GM18511 (cell line): ENCODE measurements at regions not wholly inside any gene's neighbourhood (a gene's known extent, or its start where the extent isn't known, plus 50 kb on each side); places are given as distances from the start of the nearest gene placed in this dataset.
A peak's percentile ranks its signal among the peaks of the same experiment; 100 is the strongest.
"Not testable (repeated sequence)": the region's sequence is repeated elsewhere in the genome, so short reads cannot be mapped to it uniquely, and the experiment has no call there.

ENCODE experiments used
- ATAC-seq: cut with Tn5 transposase; IDR thresholded peaks from one replicate; pipeline ENCODE4 v1.9.1; 2021; ENCODE audit warnings: mild to moderate bottlenecking, moderate library complexity; ENCODE audit not compliant: unreplicated experiment

DNA sequence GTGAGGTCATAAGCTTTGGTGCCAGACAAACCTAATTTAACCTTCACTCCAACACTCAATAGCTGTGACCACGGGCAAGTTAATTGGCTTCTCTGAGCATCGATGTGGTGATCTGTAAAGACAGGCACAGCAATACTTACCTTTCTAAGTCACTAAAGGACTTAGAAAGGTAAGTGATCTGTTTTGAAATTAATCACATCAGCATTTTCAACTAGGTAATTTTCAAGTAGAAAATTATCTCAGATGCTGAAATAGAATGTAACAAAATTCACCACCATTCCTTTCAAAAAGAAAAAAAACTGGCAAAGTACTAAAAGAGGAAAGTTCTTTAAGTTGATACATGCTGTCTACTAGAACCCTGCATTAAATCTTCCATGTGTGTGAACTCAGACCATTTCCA is 354.5 kb downstream of the ICE1 start:
- ATAC-seq: no peak

DNA sequence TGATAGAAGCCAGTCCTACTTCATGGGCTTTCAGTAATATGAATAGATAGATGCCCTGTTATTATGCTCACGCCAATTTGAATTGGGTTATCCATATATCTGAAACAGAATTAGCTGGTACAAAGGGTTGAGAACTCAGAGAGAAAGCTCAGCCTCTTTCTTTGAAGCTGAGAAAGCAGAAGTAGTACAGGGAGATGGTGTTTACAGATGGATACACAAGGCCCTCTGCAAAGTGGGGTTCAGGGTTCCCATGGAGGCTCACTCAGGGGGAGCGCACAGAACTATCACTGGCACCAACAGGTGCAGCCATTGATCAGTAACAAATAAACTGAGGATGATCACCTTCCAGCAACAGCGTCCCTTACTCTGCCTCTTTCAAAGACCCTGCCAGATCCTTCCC is 349.7 kb downstream of the ICE1 start:
- ATAC-seq: no peak

DNA sequence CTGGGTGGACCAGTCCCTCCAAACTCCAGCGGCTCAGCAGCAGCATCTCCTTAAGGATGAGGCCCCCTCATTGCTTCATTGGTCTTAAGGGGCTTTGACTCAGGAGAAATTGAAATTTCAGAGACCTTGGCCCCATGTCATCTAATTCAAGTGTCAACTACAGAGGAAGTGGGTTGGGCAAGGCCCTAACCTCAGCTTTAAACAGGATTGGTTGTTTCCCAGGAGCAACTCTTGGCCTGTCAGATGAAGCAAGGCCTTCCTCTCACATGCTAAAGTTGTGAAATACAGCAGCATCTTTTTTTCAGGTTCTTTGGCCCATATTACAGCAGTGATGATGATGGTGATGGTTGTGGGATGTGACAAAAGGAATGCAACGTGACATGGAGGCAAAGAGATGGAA is 348.3 kb downstream of the ICE1 start:
- ATAC-seq: no peak

DNA sequence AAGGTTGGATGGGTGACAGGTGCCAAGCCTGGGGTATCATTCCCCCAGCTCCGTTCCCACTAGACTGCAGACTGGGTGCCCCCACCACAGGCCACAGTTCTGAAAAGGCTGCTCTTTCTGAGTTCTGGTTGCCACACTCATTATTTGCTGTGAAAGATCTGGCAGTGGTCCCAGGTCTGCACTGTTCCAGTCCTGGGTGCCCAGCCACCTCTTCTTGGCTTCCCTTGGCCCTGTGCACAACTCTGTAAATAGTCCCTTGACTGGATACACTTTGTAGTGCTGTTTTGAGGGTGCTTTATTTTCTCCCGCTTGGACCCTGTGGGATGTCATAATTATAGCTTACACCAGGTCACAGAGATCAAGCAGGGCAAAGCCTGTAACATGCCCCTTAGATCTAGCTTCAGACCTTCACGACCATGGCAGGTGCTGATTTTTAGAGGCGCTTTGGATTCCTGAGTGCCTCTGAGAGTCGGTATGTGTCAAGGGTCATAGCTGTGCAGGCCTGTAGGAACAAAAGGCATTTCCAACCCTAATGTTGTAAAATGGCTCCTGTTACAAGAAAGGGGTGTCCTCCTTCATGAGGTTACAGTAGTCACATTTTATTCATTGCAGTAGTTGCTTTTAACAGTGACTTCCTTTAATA is 344.9 kb downstream of the ICE1 start:
- ATAC-seq: no peak

DNA sequence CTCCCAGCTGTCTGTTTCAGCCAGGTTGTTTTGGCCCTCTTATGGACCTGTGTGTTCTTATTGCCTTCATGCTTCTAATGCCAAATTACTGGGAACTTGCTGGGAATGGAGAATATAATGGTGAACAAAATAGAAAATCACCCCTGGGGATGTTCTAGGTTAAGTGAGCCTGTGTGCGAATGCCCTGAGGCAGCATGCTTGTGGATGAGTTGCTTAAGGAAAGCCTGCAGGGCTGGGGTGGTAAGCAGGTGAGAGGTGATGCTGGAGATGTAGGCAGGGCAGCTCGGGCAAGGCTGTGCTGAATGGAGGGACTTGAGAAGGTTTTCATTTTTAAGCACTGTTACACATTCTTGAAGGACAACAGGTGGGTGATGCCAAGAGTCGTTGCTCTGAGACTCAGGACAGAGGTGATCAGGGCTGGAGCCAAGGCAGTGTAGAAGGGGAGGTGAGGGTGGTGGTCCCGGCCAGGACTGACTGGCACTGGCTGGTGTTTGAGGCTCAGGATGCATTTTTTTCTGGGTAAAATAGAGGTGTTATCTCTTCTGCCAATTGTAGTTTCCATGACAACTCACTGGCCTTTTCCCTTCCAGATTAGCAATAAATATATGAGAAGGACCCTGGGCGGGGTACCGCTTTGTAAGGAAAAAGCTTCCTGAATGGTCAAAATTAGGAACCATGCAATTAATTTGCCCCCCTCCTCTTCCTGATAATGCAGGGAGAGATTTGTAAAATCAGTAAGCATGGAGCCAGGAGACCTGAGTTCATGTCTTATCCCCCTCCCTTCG is 342.8 kb downstream of the ICE1 start:
- ATAC-seq: no peak

DNA sequence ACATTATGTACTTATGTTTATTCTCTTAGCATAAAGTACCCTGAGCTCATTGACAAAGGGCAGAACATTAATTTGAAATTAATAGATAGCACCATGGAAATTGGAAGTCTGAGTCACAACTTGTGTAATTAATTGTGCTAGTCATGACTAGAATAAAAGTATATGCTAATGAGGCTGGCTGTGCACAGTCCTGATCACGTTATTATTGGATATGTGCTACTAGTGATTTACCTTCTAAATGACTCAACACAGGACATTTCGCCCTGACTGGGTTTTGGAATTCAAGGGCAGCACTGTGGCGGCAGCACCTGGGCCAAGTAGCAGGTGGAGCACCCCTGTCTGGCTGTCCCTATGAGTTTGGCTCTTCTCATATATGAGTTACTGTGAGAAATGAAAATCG is 341.8 kb downstream of the ICE1 start:
- no peak for ATAC-seq

DNA sequence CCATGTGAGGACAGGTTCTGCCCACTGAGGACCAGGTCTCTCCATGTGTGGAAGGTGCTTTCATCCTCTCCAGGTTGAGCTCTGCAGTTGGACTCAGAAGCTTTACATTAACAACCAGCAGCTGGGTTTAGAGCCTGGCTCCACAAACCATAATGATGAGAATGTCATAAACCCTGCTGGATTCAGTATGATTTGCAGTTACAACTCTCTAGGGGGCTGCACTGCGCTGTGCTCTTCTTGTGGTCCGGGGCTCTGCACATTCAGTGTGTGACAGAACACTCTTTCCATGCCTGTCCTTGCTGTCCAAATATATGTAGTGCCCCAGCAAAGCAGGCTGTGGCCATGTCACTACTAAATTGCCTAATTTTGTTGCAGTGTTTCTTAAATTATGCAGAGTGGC is 334.3 kb downstream of the ICE1 start:
- no peak for ATAC-seq

DNA sequence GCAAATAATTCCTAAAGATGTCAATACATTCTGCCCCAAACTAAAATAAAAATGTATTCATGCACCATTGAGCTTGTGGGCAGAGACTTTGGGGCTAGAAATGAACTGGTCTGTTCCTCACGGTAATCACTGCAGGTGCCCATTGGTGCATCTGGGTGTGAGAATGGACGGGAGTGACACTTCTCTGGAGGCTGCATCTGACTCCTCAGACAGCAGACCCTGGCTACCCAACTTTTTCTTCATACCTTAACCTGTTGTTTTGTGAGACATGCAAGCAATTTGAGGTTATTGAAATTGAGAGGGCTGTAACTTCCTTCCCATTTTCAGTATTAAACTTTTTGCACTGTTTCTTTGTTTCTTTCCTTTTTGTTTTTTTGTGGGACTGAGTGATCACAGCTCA is 333.4 kb downstream of the ICE1 start:
- peak; percentile 57 for ATAC-seq

DNA sequence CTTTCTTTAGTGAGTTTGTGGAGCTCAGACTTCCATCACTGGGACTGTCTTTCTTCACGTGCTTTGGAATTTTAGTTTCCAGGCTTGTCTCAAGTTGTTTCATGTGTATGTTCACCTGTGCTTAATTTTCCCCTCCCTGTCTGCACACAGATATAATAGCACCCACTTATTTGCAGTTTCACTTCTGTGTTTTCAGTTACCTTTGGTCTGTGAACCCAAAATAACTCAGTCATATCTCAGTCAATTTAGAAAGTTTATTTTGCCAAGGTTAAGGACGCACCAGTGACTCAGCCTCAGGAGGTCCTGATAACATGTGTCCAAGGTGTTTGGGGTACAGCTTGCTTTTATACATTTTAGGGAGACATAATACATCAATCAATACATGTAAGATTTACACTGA is 330.4 kb downstream of the ICE1 start:
- peak; percentile 70 for ATAC-seq

DNA sequence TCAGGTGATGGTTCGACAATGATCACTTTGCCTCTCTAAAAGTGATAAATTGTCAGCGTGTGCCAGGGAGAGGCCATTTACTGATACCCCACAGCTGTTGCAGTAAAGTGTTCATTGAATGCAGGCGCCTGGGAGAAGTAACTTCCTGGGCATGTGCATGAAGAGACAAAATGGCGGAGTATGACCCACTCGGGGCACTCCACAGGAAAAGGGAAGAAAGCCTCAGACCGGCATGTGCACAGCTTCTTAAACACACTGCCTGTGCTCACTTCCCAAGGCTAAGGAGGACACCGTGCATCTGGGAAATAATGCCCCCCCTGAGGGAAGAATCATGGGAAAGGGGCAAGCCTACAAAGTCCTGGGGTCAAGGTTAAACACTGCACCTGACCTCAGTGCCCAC is 329.5 kb downstream of the ICE1 start:
- no peak for ATAC-seq

DNA sequence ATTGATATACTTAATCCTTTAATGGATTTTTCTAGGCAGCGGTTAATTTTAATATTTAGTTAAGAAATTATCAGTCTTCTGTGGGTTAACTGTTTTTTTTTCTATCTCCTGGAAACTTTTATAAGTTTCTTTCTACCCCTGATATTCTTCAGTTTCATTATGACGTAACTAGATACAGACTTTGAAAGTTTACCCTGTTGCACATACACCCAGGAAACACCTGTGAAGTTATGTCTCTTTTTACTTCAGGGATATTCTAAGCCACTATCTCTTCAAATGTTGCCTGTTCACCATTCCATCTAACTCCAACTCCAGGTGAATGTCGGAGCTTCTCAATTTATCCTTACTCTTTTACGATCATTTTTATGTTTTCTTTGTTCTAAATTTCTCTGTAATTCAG is 329.0 kb downstream of the ICE1 start:
- ATAC-seq: peak; percentile 43

DNA sequence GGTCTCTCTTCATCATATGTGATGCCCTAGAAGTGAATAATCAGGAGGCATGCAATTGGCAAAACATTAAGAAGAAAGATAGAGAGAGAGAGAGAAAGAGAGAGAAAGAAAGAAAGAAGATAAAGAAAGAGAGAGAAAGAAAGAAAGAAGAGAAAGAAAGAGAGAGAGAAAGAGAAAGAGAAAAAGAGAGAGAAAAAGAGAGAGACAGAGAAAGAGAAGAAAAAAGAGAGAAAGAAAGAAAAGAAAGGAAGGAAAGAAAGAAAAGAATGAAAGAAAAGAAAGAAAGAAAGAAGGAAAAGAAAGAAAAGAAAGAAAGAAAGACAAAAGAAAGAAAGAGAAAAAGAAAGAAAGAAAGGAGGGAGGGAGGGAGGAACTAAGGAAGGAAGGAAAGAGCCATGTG is 318.9 kb downstream of the ICE1 start:
- ATAC-seq: no peak

DNA sequence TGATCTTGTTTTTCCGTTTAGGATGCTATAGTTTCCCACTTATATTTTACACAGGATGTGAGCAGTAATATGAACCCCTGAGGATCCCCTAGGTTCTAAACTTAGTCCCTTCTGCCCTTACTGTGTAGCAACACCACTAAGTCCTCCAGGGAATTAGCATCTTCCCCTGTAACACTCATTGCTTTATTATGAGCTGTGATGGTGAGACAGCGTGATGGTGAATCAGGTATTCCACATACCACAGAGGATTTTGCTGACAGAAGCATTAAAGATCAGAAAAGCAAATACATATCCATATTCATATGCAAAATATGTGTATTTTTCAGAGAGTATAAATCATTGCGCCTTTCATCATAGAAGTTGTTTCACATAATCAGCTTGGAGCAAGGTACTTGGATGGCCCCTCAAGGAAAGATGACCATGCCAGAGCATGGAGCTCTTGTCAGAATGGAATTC is 317.0 kb downstream of the ICE1 start:
- ATAC-seq: peak; percentile 40

DNA sequence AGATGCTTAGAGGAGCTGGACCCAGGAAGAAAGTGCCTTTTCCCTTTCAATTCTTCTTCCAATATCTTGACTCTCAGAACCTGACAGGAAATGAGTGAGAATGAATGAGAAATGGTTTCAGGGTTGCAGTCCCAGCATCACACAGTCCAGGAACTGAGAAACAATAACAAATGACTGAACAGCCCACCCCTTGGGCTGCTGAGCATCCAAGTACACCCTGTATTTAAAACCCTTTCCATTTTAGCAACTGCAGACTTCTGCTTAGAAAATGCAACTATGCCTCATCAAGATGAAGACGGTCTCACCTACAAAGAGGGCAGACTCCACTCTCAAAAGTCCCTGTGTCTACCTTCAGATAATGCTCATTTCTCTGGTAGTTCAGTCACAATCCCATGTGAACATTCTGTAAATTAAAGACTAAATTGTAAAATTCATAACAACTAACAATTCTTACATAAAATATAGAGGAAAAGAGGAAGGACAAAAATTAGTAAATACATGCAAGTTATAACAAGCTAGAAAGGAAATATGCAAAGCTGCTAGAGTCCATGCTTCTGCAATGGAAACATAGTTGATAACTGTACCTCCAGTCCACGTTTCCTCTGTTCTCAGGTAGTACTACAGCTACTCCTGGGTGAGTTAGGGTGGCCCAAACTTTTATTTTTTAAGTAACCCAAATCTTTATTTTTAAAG is 316.5 kb downstream of the ICE1 start:
- peak; percentile 84 for ATAC-seq

DNA sequence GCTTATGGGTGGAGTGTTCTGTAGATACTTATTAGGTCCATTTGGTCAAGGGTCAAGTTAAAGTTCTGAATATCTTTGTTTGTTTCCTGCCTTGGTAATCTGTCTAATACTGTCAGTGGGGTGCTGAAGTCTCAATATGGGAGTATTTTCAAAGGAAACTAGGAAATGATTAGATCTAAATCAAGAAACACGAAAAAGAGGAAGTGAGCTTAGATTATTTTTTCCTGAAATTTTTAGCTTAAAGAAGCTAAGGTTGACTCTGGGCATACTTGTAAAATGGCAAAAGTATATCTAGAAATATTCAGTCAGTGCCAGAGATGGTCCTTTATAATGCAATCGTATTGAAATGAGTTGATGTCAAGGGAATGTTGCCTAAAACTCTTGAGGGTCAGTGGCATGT is 313.5 kb downstream of the ICE1 start:
- no peak for ATAC-seq

DNA sequence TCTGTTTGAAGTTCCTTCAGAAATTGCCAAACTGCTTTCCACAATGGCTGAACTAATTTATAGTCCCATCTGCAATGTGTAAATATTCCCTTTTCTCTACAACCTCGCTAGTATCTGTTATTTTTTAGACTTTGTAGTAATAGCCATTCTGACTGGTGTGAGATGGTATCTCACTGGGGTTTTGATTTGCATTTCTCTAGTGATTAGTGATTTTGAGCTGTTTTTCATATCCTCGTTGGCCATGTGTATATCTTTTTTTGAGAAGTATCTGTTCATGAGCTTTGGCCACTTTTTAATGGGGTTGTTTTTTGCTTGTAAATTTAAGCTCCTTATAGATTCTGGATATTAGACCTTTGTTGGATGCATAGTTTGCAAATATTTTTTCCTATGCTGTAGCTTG is 310.6 kb downstream of the ICE1 start:
- not testable (repeated sequence) for ATAC-seq

DNA sequence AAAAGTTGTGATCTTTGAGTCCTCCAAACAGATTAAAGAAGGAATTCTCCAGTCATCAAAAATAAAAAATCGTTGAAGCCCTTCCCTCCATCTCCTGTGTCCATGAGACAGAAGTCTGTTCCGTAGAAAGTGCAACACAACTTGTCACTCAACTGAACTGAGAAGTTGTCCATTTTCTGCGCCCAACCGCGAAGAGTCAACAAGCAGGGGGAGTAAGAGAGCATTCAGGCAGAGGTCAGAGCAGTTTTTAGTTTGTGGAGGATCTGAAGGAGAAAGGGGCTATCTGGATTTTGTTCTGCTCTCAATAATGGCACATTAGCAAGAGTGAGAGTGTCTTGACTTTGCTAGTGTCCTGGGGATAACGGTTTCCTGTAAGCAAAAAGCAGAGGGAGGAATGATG is 303.9 kb downstream of the ICE1 start:
- no peak for ATAC-seq

DNA sequence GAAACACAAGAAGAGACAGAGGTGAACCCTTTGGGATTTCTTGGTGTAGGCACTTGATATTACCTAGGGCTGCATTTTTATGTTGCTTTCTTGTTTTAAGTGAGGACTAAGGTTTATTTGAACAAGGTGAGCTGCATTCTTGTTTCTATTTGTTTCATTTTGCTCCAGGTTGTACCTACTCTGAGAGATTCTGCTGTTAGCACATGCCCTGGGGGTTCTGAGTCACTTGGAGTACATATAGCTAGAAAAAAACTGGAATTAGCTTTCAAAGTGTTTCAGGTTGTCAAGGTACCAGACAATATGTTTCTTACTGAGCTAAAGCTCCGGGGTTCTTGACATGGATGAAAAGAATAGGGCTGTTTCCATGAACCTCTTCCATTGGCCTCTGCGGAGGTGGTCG is 299.4 kb downstream of the ICE1 start:
- no peak for ATAC-seq

DNA sequence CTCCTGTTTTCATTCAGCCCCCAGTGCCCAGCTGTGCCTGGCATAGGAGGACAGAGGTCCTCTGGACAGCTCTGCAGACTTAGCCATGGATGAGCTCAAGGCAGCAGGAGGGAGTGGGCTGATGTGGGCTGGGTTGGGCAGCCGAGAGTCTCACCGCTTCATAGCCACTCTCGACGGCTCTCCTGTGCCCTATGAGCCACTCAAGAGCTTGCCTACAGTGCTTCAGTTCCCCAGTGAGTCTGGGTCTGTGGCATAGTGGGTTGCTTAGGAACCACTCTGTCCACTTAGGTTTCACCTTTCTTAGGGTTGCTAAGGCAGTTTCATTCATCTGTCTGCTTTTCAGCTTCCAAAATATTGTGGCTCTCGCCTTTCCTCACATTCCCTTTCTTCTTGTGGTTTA is 296.8 kb downstream of the ICE1 start:
- ATAC-seq: no peak

DNA sequence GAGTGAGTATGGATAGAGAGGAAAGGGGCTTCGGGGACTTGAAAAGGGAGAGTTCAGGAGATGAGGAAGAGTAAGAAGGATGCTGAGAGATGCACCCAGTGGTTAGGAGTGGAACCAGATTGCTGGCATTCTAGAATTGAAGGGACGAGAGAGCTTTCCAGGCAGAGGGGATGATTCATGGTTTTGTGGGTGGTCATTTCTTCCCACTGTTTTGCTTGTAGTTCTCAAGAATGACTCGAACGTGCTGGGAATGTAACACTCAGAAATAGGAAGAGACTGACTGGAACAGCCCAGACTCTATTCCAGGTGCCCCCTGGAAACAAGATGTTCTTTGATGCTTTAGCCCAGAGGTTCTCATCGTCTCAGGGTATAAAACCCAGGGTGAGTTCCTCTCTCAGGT is 294.2 kb downstream of the ICE1 start:
- no peak for ATAC-seq

DNA sequence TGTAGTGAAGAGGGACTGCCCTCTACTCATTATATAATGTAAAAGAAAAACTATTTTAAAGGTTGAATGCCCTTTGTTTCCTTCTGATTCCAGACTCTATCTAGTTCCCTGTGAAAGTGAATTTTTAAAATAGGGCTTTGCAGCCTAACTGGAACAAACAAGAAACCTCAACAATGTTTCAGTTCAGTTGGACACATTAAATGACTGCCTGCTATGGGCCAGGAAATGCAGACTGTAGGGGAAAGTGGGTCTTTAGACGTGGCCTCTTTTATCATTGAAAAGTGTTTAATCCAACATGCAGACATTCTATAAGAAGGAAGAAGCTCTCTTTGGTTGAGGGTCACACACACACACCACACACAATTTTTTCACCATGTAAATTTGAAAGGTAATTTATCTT is 289.1 kb downstream of the ICE1 start:
- ATAC-seq: no peak

DNA sequence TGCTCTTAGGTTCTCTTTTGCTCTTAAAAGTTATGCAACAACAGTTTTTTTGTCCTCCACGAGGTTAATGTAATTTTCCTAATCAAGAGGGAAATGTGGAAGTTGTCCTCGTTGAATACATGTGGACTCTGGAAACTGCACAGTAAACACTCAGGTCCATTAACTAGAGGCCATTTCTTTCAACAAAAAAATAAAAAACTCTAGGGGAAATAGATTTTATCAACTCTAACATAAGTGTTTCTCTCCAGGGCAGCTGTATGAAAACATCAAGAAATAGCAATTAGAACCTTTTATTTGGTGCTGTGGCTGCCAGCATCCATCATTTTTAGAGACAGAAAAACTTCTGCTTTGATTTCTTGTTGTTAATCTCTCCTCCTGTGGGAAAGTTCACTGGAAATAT is 288.6 kb downstream of the ICE1 start:
- no peak for ATAC-seq
